Body of pancreas (tissue), 4 donors: ENCODE measurements at regions not wholly inside any gene's neighbourhood (a gene's known extent, or its start where the extent isn't known, plus 50 kb on each side); places are given as distances from the start of the nearest gene placed in this dataset.

Experiments used
- POLR2A ChIP-seq, 3 donors: fragments of 450-650 bp; IDR thresholded peaks; one replicate each; pipeline ENCODE4 v1.6.1; 2016; ENCODE audit warnings: antibody characterized with exemption in 3 of 3, mild to moderate bottlenecking in 2 of 3
- TF ChIP-seq, protein P1 (sequence below), 7 experiments: fragments of 450-650 bp in 4 of 7; fragments of 200-600 bp in 3 of 7; sonication (generic) in 3 of 7; IDR thresholded peaks; one replicate each; pipeline ENCODE4 v1.5.1; 2016 to 2019; ENCODE audit warnings: antibody characterized with exemption in 7 of 7

GRCh38 chr1:81660286-81660685 is 140.4 kb upstream of the ADGRL2 start:
- TF ChIP-seq, protein P1, sequence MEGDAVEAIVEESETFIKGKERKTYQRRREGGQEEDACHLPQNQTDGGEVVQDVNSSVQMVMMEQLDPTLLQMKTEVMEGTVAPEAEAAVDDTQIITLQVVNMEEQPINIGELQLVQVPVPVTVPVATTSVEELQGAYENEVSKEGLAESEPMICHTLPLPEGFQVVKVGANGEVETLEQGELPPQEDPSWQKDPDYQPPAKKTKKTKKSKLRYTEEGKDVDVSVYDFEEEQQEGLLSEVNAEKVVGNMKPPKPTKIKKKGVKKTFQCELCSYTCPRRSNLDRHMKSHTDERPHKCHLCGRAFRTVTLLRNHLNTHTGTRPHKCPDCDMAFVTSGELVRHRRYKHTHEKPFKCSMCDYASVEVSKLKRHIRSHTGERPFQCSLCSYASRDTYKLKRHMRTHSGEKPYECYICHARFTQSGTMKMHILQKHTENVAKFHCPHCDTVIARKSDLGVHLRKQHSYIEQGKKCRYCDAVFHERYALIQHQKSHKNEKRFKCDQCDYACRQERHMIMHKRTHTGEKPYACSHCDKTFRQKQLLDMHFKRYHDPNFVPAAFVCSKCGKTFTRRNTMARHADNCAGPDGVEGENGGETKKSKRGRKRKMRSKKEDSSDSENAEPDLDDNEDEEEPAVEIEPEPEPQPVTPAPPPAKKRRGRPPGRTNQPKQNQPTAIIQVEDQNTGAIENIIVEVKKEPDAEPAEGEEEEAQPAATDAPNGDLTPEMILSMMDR (IDR thresholded peaks at IDR 0.05): no peak
- no peak for TF ChIP-seq POLR2A (IDR thresholded peaks at IDR 0.05)
